ENCODE measurements at regions not wholly inside any gene's neighbourhood (a gene's known extent, or its start where the extent isn't known, plus 50 kb on each side); places are given as distances from the start of the nearest gene placed in this dataset.

GRCh38 chr11:15590132-15590531 lies 475.4 kb downstream of the INSC start:
- no peak for TF ChIP-seq POLR2A (IDR thresholded peaks at IDR 0.05; ENCODE audit: low read length)
- no peak for TF ChIP-seq GATA1 (IDR thresholded peaks at IDR 0.05; ENCODE audit: low read depth, low read length)

Measured in erythroblast (primary cell).